TTC549 (cell line): ENCODE measurements at regions not wholly inside any gene's neighbourhood (a gene's known extent, or its start where the extent isn't known, plus 50 kb on each side); places are given as distances from the start of the nearest gene placed in this dataset.
"Not testable (repeated sequence)": the region's sequence is repeated elsewhere in the genome, so short reads cannot be mapped to it uniquely, and the experiment has no call there.

Source experiments
- FAIRE-seq: peaks from 2 replicates; lab custom pipeline; 2012; peaks lifted over from hg19 to GRCh38; lab: Jason Lieb, UNC

GRCh38 chr14:103186909-103187586 is 63.8 kb downstream of the TNFAIP2 start:
- no peak for FAIRE-seq

DNA sequence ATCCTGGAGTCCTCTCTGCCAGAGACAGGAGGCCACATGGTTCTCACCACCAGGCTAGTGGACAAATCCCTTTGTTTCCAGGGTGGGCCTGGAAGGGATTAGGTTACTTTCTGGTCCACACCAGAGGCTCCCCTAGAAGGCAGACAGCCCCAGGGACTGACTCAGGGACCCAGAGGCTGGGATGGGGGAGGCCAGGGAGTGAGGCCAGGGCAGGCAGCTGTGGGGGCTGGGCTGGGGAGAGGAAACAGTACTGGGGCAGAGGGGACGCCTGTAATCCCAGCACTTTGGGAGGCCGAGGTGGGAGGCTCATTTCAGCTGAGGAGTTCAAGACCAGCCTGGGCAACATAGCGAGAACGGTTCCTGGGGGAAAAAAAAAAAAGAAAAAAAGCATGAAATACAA is 64.7 kb downstream of the TNFAIP2 start:
- FAIRE-seq = no peak

- no peak for FAIRE-seq
Observed at GRCh38 chr14:103188810-103189480, 65.7 kb downstream of the TNFAIP2 start.

GRCh38 chr14:103189481-103190470 is 66.5 kb downstream of the TNFAIP2 start:
- FAIRE-seq = no peak

DNA sequence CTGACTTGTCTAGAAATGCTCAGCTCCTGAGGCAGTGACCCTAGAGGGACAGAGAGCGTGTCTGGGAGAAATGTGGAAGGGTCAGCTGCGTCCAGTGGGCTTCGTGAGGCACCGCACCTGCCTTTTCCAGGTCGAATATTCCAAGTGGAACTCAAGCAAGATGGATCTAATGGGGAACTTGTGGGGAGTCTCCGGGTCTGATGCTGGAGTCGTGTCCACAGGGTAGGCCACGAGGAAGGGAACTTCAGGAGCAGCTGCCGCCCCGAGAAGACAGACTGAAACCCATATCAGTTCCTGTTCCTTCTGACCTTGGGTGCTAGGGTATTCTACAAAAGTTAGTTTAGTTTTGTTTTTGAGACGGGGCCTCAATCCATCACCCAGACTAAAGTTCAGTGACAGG is 67.5 kb downstream of the TNFAIP2 start:
- FAIRE-seq = no peak

- no peak for FAIRE-seq
Observed at GRCh38 chr14:103191844-103192243, 68.6 kb downstream of the TNFAIP2 start.

DNA sequence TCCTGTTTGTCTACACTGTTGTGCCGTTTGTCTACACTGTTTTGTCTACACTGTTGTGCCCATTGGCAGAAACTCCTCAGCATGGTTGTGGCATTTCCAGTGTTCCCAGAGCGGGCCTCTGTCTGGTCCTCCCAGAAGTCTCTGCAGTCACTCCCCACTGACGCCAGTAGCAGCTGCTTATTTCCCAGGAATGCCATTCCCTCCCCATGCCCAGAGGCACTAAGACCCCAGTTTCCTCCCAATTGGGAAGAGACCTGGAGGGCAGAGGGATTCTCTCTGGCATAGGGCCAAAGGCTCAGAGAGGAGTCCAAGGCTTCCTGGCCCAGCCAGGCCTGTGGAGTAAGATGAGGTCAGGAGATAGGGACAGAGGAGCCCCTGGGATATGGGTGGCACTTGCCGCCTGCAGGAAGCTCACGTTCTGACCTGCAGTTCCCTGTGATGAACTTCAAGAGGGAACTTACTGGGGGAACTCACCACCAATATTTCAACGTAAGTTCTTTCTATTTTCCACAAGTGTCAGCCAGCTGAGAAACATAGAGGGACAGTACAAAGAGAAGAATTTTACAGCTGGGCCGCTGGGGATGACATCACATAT is 69.1 kb downstream of the TNFAIP2 start:
- FAIRE-seq = no peak

DNA sequence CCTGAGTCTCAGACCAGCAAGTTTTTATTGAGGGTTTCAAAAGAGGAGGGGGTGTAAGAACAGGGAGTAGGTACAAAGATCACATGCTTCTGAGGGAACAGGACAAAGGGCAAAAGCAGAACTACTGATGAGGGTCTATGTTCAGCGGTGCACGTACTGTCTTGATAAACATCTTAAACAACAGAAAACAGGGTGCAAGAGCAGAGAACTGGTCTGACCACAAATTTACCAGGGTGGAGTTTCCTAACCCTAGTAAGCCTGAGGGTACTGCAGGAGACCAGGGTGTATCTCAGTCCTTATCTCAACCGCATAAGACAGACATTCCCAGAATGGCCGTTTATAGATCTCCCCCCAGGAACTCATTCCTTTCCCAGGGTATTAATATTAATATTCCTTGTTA is 69.6 kb downstream of the TNFAIP2 start:
- FAIRE-seq = not testable (repeated sequence)

DNA sequence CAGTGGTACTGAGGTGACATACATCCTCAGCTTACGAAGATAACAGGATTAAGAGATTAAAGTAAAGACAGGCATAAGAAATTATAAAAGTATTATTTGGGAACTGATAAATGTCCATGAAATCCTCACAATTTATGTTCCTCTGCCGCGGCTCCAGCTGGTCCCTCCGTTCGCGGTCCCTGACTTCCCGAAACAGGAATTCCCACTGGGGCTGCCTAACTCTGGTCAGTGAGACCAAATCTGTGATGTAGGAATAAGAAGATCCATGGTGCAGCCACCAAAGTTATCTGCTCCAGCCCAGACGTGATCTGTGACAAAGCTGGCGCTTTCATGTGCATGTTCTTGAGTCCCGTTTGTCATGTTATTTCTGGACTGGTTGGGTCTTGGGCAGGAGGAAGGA is 70.2 kb downstream of the TNFAIP2 start:
- not testable (repeated sequence) for FAIRE-seq

GRCh38 chr14:103194256-103195045 is 71.2 kb downstream of the TNFAIP2 start:
- FAIRE-seq = no peak

DNA sequence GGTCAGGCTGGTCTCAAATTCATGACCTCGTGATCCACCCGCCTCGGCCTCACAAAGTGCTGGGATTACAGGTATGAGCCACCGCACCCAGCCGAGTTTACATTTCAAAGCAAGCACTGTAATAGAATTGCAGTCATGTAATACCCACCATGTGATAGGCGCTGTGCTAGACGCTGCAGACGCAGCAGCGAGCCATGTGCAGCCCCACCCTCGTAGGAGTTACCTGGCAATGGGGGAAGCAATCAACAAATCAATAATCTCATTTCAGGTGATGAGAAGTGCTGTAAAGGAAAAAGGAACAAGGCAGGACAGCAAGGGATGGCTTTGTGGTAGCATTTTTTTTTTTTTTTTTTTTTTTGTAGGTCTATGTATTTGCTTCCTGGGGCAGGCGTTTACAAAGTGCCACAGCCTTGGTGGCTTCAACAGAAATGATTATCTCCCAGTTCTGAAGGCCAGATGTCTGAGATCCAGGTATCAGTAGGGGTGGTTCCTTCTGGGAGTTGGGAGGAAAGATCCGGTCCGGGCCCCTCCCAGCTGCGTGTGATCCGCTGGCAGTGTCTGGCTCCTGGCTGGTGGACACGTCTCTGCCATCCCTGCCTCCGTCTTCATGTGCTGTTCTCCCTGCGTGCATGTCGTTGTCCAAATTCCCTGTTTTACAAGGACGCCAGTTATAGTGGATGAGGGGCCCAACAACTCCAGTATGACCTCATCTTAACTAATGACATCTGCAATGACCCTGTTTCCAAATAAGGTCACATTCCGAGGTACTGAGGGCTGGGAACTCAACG is 72.8 kb downstream of the TNFAIP2 start:
- no peak for FAIRE-seq

- no peak for FAIRE-seq
Observed at GRCh38 chr14:103196716-103197115, 73.5 kb downstream of the TNFAIP2 start.

DNA sequence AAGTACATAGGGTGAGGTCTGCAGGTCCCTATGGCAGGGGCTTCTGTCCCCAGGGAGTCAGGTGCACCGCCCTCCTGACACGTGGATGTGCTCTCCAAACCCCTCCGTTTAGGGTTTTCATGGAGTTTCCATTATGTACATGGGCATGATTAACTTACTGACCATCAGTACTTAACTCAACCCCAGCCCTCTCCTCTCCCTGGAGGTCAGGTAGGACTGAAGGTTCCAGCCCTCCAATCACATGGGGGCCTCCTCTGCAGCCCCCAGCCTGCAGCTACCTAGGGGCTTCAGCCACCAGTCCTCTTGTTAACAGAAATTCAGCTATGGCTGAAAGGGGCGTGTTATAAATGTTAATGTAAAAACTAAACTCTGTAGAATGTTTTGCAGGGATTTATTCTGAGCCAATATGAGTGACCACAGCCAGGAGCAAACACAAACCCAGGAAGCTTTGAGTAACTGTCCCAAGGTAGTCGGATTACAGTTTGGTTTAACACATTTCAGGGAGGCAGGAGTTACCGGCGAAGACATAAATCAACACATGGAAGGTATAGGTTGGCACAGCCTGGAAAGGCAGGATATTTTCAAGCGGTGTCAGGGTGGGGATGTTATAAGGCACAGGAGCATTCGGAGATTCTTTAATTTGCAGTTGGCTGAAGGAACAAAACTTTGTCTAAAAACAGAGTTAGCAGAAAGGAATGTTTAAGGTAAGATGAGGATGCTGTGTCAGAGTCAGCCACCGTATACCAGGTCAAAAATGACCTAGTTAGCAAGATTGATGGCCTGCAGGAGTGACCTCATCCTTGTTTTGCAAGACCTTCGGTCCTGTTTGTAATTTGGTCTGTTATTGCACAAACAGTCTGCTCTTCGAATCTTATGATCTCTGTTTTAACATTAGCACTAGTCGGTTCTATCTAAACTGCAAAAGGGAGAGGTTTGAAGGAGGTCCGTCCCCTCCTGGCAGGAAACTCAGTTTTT is 75.2 kb downstream of the TNFAIP2 start:
- no peak for FAIRE-seq

DNA sequence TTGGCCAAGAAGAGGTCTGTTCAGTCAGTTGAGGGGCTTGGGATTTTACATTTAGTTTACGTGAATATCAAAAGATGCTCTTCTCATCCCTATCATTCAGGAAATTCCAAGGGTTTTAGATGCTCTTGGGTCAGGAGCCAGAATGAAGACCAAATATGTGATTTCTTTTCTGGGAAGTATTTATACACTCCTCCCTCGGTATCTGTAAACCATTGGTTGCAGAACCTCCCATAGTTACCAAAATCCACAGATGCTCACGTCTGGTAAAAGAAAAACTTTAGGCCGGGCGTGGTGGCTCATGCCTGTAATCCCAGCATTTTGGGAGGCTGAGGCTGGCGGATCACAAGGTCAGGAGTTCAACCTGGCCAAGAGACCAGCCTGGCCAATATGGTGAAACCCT is 75.9 kb downstream of the TNFAIP2 start:
- FAIRE-seq = no peak

DNA sequence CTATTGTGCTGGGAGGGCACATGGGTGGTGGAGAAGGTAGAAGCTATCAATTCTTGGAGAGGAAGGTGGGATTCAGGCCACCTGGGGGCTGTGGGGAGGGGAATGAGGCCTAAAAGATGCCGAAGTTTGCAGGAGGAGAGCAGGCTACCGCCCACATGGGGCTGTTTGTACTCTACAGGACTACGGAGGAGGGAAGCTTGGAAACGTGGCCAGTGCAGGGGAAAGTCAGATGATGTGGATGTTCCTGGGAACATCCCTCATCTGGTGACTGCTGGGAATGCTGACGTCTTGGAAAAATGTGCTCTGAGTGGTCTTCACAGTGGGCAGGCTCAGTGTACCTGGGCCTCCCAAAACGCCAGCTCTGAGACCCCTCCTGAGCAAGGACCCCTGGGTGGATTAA is 78.5 kb downstream of the TNFAIP2 start:
- no peak for FAIRE-seq

- FAIRE-seq = no peak
Observed at GRCh38 chr14:103204852-103205540, 81.7 kb downstream of the TNFAIP2 start.

GRCh38 chr14:103205541-103205906 is 82.3 kb downstream of the TNFAIP2 start:
- FAIRE-seq = no peak

DNA sequence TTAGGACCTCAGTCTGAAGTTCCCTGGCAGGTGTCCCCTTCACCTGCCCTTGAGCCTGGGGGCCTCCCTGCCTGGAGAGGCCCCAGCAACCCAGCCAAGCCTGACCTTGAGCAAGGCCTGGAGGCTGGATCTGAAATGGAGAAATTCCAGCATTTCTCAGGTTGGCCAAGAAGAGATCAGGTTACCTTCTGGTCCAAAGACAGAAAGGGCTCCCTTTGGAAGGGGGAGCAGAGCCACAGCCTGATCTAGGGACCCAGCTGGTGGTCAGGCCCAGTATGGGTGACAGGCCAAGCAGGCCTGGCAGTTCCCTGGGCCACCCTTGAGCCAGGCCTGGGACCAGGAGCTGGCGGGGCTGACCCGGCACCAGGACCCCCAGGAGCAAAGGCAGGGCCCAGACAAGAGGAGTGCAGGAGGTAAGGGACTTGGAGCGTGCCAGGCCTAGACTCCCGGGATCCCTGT is 82.8 kb downstream of the TNFAIP2 start:
- FAIRE-seq = no peak

- no peak for FAIRE-seq
Observed at GRCh38 chr14:103206836-103207387, 83.7 kb downstream of the TNFAIP2 start.
